A673 (cell line): ENCODE measurements at regions not wholly inside any gene's neighbourhood (a gene's known extent, or its start where the extent isn't known, plus 50 kb on each side); places are given as distances from the start of the nearest gene placed in this dataset.

Experiments
- CTCF ChIP-seq: fragments of 300-800, 200-600 bp; sonication (generic); conservative IDR thresholded peaks from 2 replicates; pipeline ENCODE4 v1.5.1; 2017; ENCODE audit warnings: low read depth, mild to moderate bottlenecking, antibody characterized with exemption, low read length, moderate library complexity, mixed read lengths
- EZH2 ChIP-seq: fragments of 200-600 bp; sonication (generic); IDR thresholded peaks from 2 replicates; pipeline ENCODE4 v1.6.1; 2017; ENCODE audit warnings: borderline replicate concordance, low read depth, mild to moderate bottlenecking, mixed read lengths, antibody characterized with exemption, low read length; ENCODE audit not compliant: poor library complexity, severe bottlenecking

- no peak for TF ChIP-seq CTCF
- no peak for TF ChIP-seq EZH2
Measured at GRCh38 chr1:181208083-181208482, 119.6 kb downstream of the IER5 start.
